DMS 273 treated with DMSO at 0.1 percent for 48 hours (cell line): ENCODE measurements at regions not wholly inside any gene's neighbourhood (a gene's known extent, or its start where the extent isn't known, plus 50 kb on each side); places are given as distances from the start of the nearest gene placed in this dataset.

Source experiments
- DNase-seq: peaks from one replicate; lab custom pipeline; 2025; lab: John Stamatoyannopoulos, UW

DNA sequence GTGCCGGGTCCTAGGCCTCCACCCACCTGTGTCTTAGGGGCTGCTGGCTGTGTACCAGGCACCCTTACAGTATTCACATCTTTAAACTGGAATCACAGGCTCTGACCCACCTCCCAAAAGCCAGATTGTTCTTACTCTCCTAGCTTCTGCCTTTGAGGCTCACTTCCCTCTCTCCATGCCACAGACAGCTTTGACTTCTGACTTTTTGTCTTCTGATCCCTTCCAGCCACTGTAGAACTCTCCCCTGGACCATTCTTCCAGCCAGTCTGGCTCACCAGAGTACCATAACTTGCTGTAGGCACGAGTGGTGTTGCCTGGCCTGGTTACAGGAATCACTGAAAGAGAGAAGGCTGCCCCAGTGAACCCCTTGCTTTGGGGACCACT lies 58.1 kb upstream of the STUM start:
- no peak for DNase-seq

DNA sequence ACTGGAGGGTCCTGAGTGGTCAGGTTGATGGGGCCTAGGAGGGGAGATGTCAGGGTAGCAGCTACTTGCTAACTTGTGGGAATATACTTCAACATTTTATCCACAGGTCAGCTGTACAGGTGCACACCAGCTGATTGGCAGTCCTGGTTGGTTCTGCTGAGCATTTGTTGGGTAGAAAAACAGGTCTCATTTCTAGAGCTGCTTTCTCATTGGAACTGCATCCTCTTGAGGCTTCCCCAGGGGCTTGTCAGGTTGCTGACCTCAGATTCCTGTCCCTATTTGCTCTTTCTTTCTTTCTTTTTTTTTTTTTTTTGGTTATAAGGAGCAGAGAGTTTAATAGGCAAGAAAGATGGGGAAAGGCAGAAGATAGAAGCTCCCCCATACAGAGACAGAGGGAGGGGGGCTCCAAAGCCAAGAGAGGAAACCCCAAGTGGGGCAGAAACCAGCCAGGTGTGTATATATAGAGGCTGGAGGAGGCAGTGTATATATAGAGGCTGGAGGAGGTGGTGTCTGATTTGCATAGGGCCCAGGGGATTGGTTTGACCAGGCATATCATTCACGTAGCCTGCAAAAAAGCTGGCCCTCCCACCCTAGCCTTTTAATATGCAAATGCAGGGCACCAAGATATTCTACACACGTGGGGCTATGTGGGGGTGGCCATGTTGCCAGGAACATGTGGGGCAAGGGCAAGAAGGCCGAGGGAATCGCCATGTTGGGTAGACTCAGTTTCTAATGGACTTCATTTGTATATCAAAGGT lies 57.3 kb upstream of the STUM start:
- DNase-seq = no peak

DNA sequence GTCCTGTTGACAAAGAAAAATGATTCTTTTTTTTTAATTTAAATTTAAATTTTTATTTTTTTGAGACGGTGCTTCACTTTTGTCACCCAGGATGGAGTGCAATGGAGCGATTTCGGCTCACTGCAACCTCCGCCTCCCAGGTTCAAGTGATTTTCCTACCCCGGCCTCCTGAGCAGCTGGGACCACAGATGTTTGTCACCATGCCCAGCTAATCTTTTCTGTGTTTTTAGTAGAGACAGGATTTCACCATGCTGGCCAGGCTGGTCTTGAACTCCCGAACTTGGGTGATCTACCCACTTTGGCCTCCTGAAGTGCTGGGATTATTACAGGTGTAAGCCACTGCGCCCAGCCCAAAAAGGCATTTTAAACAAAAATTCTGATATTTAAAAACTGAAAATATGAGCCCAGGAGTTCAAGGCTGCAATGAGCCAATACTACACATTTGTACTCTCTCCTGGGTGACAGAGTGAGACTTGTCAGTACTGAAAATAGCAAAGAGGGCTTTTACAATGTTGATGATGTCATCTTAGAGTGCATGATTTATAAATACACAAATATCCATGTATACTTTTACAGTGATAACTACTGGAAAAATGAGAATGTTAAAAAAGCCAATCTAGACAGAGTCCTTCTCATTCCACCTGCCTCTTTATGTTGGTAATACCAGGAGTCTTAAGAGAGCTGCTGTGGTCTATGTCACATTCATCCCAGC lies 56.0 kb upstream of the STUM start:
- no peak for DNase-seq

DNA sequence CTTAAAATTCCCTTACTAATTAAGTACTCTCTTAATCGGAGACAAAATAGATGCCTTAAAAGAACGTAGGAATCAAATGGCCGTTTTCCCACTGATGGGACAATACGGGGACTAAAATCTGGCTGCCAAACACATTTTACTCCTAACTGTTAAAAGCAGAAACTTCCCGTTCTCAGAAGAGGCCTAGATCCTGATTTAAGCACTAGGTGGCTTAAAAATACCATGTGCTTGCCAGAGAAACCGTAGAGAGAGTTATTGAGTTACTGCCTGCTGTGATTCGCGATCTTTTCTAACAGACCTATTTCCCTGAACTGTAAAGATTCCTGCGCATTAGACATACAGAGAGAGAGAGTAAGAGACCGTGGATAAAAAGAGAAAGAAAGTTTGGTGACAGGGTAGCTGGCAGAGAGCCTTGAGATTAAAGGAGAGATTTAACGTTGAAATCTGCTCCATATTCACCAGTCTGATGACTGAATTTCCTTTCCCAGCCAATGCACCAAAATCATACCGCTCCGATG lies 54.4 kb upstream of the STUM start:
- no peak for DNase-seq

DNA sequence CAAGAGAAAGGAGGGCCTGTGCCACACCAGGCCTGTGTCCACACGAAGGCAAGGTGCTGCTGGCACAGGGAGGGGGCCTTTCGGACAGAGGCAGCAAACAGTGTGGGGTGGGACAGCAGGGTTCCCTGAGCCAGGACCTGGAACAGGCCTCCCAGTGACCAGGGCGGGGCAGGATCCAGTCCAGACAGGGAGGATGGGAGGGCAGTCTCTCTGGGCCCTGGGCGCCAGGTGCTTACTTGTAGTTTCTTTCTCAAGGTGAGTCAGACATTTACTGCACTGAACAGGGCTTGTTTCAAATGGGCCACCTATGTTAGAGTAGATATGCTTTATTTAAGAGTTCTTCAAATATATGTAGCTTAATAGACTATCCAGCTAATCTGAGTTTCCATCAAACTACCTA lies 52.8 kb upstream of the STUM start:
- no peak for DNase-seq

DNA sequence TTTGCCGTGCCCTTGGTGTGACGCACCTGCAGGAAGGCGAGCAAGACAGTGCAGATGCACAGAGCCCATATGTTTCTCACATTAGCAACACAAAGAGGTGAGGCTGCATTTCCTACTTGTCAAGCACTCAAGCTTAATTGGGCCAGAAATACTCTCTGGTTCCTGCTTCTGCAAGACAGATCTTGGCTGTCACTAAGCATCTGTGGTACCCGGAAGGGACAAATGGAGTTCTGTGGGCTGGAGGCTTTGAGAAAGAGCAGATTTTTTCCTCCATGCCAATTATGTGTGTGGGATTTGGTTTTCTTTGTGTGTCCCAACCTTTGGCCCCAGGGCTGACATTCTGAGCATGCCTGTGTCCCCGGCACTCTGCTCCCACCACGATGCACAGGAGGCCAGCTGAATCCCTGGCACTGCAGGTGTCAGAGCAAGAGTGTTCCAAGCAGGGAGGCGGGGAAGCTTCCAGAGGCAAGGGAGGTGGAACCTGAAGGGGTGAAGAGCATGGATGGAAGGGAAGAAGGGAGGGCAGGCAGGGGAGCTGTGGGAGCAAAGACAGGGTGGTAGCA lies 52.0 kb upstream of the STUM start:
- DNase-seq = no peak

DNA sequence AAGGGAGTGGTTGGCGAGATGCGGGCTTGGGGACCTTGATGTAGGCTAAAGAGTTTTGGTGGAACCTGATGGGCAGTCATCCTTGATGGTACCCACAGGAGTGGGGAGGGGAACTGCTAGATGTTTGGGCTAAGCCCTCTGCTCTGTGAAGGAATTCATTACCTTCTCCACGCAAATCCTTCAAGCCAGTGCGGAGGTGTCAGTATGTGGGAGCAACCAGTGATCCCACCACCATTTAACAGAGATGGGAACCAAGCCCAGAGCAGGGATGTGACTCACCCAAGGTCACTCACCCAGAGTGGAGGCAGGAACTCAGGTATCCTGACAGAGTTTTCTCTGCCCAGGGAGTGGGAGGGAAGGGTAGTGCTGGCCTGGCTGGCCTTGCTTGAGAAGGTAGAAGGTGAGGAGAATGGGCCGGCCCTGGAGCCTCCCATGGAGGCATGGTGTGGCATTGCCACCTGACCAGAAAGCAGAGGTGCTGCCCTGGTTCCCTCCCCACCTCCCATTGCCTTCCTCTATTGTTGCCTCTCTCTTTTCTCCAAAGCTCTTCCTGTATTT lies 51.2 kb upstream of the STUM start:
- no peak for DNase-seq

DNA sequence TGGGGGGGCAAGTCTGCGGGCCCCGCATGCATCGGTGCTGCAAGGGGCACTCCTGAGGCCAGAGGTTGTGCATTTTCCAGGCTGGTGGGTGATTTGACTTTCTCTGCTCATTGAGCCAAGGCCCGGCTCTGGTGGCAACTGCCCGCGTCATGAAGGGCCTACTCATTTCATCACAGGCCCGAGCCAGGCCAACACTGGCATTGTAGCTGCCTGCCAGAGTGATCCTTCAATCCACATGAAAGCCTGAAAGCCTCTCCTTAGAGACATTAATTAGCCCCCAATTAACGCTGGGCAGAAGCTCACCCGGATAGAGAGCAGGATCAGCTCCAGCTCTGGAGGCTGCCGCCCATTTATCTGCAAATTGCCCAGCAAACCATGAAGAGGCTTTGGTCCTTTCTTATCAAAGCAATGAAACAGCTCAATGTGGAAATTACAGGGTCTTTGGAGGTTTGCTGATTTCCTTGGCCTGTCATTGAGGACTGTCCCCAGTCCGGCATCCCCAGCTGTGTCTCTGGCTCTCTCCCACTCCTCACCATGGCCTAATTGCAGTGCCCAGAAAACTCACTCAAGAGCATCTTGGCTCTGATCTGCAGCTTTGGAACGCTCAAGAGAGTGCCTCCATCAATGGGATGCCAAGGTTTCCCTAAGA lies 50.4 kb upstream of the STUM start:
- DNase-seq = no peak

DNA sequence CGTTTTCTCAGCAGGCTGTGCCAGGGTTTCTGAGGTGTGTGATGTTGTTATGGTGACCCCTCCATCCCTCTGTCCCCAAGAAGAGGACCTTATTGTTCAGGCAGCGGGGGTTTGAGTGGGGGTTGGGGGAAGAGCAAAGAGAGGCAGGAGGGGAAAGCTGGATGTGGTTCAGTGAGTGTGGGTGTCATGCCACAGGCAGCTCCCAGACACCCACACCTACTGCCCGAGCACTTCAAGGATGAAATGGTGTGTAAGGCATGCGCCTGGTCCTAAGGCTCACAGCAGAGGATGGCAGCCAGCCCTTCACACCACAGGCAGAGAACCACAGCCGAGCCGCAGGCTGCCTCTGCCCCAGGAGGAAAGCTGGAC lies 49.9 kb upstream of the STUM start:
- DNase-seq = no peak
